ENCODE measurements at regions not wholly inside any gene's neighbourhood (a gene's known extent, or its start where the extent isn't known, plus 50 kb on each side); places are given as distances from the start of the nearest gene placed in this dataset.
"Not testable (repeated sequence)": the region's sequence is repeated elsewhere in the genome, so short reads cannot be mapped to it uniquely, and the experiment has no call there.

GRCh38 chr4:158099686-158100085 lies 73.1 kb downstream of the GASK1B start:
- Mint-ChIP-seq H3K27me3 (no peaks in the 10 kb centered on the region), H3K4me1 (ENCODE audit: unreplicated experiment) (peaks cover 4% of the 10 kb centered on the region), H3K9me3 (no peaks in the 10 kb centered on the region), H3K4me3 (no peak overlapping the region), H3K27ac (no peak overlapping the region), H3K36me3 (no peaks in the 10 kb centered on the region)
- no peak for TF ChIP-seq CTCF (conservative IDR thresholded peaks at IDR 0.05)
- DNase-seq (ENCODE audit: extremely low spot score, unreplicated experiment), result no peak

GRCh38 chr4:158098802-158099201 lies 74.0 kb downstream of the GASK1B start:
- TF ChIP-seq CTCF (conservative IDR thresholded peaks at IDR 0.05), result no peak
- Mint-ChIP-seq H3K9me3 (no peaks in the 10 kb centered on the region), H3K4me3 (no peak overlapping the region), H3K27ac (no peak overlapping the region), H3K4me1 (ENCODE audit: unreplicated experiment) (peaks cover 12% of the 10 kb centered on the region), H3K27me3 (no peaks in the 10 kb centered on the region), H3K36me3 (no peaks in the 10 kb centered on the region)
- DNase-seq (ENCODE audit: extremely low spot score, unreplicated experiment), result no peak

GRCh38 chr4:158094413-158095134 lies 78.3 kb downstream of the GASK1B start:
- no peaks in the 10 kb centered on the region for H3K36me3 Mint-ChIP-seq
- no peaks in the 10 kb centered on the region for H3K9me3 Mint-ChIP-seq
- no peak for DNase-seq (ENCODE audit: extremely low spot score, unreplicated experiment)
- H3K4me3 Mint-ChIP-seq, result peak overlapping the region; percentile 70
- TF ChIP-seq CTCF (conservative IDR thresholded peaks at IDR 0.05), result no peak
- H3K4me1 Mint-ChIP-seq (ENCODE audit: unreplicated experiment), result peaks cover 12% of the 10 kb centered on the region
- peak overlapping the region; percentile 94 for H3K27ac Mint-ChIP-seq
- no peaks in the 10 kb centered on the region for H3K27me3 Mint-ChIP-seq

GRCh38 chr4:158090323-158090722 lies 82.5 kb downstream of the GASK1B start:
- Mint-ChIP-seq H3K27me3 (no peaks in the 10 kb centered on the region), H3K27ac (no peak overlapping the region), H3K4me1 (ENCODE audit: unreplicated experiment) (peaks cover 12% of the 10 kb centered on the region), H3K36me3 (no peaks in the 10 kb centered on the region), H3K9me3 (no peaks in the 10 kb centered on the region), H3K4me3 (no peak overlapping the region)
- TF ChIP-seq CTCF (conservative IDR thresholded peaks at IDR 0.05), result no peak
- DNase-seq (ENCODE audit: extremely low spot score, unreplicated experiment), result no peak

- not testable (repeated sequence) for H3K36me3 Mint-ChIP-seq; H3K4me3 Mint-ChIP-seq; H3K9me3 Mint-ChIP-seq; DNase-seq (ENCODE audit: extremely low spot score, unreplicated experiment); H3K27me3 Mint-ChIP-seq; H3K27ac Mint-ChIP-seq
- peaks cover 10% of the 10 kb centered on the region for H3K4me1 Mint-ChIP-seq (ENCODE audit: unreplicated experiment)
These were observed 82.9 kb downstream of the GASK1B start for GRCh38 chr4:158089897-158090296.

GRCh38 chr4:158080354-158080753 lies 92.5 kb downstream of the GASK1B start:
- Mint-ChIP-seq H3K27ac (no peak overlapping the region), H3K4me3 (no peak overlapping the region), H3K9me3 (no peaks in the 10 kb centered on the region), H3K4me1 (ENCODE audit: unreplicated experiment) (peaks cover 14% of the 10 kb centered on the region), H3K27me3 (no peaks in the 10 kb centered on the region), H3K36me3 (no peaks in the 10 kb centered on the region)
- DNase-seq (ENCODE audit: extremely low spot score, unreplicated experiment), result no peak
- no peak for TF ChIP-seq CTCF (conservative IDR thresholded peaks at IDR 0.05)
